Left hindlimb (tissue), 1 donor: ENCODE measurements at regions not wholly inside any gene's neighbourhood (a gene's known extent, or its start where the extent isn't known, plus 50 kb on each side); places are given as distances from the start of the nearest gene placed in this dataset.

Source experiments
- DNase-seq: peaks from one replicate; pipeline ENCODE4 v3.0.0-alpha.2; 2018

DNA sequence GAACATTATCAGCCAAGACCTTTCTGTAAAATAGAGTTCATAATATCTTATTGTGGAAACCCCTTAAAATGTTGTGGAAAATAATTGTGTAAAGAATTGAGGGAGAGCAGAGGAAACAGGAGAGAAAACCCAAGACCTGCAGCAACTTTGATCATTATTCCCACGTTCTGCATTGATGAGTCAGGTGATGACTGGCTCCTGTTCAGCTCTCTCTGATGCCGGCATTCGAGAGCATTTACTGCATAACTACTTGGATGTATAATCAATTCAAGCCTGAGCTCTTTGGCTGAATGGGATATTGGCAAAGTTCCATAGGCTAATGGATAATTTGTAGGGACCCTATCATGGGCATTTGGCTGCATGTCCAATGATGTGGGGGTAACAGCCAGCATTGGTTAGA, 176.3 kb upstream of the ARID2 start:
- no peak for DNase-seq

DNA sequence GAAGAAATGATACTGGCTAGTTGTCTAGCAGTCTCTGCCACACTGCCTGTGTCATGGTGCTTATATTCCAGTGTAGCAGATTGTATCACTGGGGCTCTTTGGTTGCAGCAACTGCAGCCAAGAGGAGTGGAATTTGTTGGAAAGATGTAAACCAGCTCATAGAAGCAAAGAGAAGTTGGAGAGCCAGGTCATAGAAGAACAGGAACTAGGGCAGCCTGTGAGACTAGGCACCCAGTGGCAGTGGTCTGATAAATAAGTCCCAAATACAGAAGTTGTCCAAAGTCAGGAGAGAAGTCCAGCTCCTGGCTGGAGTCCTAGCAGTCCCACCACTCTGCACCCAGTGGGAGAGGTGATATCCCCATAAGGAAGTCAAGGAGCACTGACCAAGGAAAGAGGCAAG, 172.5 kb upstream of the ARID2 start:
- DNase-seq: no peak

DNA sequence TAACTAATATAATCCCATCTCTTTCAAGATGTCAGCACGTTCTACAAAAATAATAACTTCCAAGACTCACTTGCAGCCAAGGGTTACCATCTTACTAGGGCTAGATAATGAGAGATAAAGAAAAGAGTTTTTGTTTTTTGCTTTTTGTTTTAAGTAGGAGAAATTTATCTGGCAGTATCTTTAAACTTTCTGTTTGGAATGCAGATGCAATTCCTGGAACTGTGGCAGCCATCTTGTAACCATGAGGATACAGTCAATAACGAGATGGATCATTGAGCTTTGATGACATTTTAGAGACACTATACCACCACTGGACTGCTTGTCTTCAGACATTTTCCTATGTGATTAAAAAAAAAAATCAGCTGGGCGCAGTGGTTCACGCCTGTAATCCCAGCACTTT, 171.2 kb upstream of the ARID2 start:
- DNase-seq: no peak

DNA sequence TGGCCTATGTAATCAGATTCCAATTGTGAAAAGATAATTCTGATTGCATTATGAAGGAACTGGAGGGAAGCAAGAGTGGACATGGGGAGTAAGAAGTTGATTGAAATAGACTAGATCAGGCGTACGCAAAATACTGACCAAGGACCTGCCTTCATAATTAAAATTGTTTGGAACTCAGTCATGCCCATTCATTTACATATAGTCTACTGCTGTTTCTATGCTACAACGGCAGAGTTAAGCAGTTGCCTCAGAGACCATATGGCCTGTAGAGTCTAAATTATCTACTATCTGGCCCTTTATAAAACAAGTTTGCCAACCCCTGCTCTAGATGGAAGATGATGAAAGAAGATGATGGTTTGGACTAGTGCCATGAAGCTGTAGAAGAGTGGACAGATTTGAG, 170.0 kb upstream of the ARID2 start:
- DNase-seq: no peak

- no peak for DNase-seq
Measured at GRCh38 chr12:45560689-45561088, 168.8 kb upstream of the ARID2 start.

DNA sequence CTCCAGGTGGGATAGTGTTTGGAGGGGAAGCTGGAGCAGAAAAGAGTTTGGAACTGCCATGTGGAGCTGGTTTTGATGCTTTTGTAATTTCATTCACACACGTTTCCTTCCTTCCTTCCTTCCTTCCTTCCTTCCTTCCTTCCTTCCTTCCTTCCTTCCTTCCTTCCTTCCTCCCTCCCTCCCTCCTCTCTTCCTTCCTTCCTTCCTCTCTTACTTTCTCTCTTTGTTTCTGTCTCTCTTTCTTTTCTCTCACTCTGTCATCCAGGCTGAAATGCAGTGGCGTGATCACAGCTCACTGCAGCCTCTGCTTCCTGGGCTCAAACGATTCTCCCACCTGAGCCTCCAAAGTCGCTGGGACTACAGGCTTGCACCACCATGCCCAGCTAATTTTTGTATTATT, 168.0 kb upstream of the ARID2 start:
- no peak for DNase-seq

DNA sequence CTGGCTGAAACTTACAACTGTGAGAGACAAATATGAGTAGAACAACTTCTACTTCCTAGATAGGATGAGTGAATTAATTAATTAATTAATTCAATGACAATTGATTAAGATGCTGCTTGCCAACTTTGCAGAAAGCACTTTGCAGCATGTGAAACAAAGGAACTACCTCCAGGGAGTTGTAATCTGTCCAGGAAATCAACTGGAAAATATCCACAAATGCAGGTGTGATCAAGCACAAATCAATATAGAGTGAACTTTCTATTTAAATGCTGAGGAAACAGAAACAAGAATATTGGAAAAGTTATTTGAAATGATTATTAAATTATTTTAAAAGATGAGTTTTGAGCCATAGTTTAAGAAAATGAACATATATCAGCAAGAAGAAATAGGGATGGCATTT, 163.9 kb upstream of the ARID2 start:
- DNase-seq: no peak

DNA sequence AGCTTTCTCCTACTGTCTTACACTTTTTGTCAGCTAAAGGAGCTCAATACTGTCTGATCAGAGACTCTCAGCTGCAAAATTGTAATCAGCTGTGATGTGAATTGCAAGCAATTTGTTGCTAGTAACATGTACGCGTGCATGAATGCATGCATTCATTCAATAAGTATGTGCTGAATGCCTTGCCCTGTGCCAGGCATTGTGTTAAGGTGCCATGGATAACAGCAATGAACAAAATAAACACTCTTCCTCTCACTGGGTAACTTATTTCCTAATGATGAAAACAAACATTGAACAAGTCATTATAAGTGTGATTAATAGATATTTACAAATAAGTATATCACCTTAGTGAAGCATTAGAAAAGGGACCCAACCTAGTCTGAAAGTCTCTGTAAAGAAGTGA, 163.2 kb upstream of the ARID2 start:
- no peak for DNase-seq

GRCh38 chr12:45568808-45569207, 160.7 kb upstream of the ARID2 start:
- no peak for DNase-seq

DNA sequence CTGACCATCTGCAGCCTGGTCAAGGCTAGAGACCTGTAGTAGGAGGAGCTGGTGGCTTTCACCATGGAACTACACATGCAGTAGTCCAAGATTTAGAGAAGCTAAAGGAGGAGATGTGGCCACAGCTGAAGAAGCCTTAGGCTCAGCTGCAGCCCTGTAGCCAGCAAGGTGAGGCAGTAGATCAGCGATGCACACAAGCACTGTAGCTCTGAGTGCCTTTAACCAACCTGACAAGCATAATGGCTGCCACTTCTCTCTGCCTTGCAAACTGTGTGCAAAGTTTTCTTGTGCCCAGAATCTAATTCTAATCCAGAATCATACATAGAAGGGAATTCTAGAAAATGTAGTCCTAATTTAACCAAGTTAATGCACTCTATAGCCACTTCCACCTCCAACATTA, 159.0 kb upstream of the ARID2 start:
- no peak for DNase-seq

DNA sequence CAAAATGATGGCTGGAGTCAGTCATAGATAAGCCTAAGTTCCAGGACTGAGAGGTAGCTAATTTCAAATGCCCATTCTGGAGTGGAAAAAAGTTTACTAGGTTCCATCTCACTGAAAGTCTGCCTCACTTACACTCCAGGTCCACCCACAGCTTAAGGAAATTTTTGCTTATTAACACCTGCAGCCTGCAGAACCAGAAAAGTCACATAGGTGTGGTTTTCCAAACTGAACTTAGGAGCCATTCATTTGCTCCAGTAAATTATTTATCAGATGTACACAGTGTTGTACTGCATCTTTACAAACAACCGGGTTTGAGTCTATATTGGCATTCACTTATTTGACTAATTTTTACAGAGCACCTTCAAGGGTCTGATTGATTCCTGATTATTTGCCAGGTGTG, 157.4 kb upstream of the ARID2 start:
- no peak for DNase-seq

- DNase-seq: no peak
Measured at GRCh38 chr12:45575417-45575816, 154.1 kb upstream of the ARID2 start.

- no peak for DNase-seq
Measured at GRCh38 chr12:45575823-45576475, 153.6 kb upstream of the ARID2 start.

DNA sequence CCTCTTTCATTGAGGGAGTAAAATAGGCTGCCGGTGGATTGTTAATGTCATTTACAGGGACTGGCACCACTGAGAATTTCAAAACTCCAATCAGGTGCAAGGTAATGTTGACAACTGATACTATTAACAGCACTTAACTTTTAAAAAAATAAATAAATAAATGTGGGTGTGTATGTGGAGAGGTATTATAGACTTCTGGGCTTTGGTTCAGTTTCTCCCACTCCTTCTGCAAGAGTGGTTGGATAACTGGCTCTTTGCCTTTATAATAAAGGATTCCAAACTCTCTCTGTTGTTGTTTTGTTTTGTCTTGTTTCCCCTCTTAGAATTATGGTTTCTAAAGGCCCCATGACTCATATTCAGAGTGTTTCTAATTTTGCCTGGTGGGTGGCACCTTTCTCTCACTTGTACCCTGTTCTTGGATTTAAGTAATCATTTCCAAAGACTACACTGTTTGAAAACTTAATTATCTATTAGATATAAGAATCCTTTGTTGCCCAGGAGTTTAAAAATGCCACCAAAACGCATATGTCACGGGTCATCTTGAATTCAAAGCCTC, 151.6 kb upstream of the ARID2 start:
- DNase-seq: no peak

GRCh38 chr12:45580356-45580969, 149.0 kb upstream of the ARID2 start:
- DNase-seq: no peak

- DNase-seq: no peak
Measured at GRCh38 chr12:45581112-45581511, 148.4 kb upstream of the ARID2 start.

DNA sequence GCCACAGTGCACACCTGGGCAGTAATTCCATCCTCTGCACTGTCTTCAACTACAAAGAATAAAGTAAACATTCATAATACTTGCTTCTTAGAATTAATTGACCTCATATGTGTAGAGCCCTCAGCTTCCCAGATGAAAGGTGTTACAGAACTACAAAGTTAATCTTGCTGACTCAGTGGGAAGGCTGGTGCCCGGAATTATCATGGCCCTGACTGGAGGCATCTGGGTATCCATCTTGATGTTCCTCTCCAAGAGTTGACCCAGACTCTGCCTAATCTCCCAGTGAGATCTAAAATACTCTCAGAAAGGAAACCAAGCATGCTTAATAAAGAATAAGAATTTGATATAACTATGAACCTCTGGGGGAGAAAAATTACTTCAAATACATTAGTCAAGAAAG, 147.0 kb upstream of the ARID2 start:
- DNase-seq: no peak

GRCh38 chr12:45582986-45583659, 146.4 kb upstream of the ARID2 start:
- DNase-seq: no peak

DNA sequence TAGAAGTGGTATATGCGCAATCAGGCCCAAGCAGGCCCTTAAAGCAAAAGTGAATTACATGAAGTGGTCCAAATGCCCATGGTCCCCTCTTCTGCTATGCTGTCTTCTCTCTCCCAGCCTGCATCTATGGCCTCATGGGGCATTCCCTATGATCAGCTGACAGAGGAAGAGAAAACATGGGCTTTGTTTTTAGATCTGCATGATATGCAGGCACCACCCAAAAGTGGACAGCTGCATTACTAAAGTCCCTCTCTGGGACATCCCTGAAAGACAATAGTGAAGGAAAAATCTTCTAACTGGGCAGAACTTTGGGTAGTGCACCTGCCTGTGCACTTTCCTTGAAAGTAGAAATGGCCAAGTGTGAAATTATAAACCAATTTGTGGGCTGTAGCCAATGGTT, 145.2 kb upstream of the ARID2 start:
- DNase-seq: no peak

GRCh38 chr12:45585522-45586230, 143.8 kb upstream of the ARID2 start:
- DNase-seq: no peak

- DNase-seq: no peak
Measured at GRCh38 chr12:45586486-45586885, 143.0 kb upstream of the ARID2 start.

GRCh38 chr12:45587012-45587411, 142.5 kb upstream of the ARID2 start:
- no peak for DNase-seq

DNA sequence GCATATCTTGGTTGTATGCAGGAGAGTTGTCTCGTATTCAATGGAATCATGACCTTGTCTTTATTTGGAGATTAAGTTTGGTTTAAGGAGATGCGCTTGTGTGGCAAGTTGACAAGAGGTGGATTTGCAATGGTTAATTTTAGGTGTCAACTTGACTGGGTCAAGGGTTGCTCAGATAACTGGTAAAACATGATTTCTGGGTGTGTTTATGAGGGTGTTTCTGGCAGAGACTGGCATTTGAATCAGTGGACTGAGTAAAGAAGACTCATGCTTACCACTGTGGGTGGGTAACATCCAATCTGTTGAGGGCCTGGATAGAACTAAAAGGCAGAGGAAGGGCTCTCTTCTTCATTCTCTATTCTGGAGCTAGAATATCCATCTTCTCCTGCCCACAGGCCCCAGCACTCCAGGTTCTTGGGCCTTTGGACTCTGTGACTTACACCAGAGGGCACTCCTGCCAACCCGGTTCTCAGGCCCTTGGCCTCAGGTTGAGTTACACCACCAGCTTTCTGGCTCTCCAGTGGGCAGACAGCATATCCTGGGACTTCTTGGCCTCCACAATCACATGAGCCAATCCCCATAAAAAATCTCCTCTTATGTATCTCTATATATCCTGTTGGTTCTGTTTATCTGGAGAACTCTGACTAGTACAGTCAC, 141.5 kb upstream of the ARID2 start:
- no peak for DNase-seq
